Activated CD4-positive, CD25-positive, alpha-beta regulatory T cell treated with anti-CD3 and anti-CD28 coated beads, Interleukin-2, amount 50 U/mL, for 72 hours (primary cell): ENCODE measurements at regions not wholly inside any gene's neighbourhood (a gene's known extent, or its start where the extent isn't known, plus 50 kb on each side); places are given as distances from the start of the nearest gene placed in this dataset.

ENCODE experiments used
- DNase-seq: peaks from one replicate; pipeline ENCODE4 v3.0.0; 2021

DNA sequence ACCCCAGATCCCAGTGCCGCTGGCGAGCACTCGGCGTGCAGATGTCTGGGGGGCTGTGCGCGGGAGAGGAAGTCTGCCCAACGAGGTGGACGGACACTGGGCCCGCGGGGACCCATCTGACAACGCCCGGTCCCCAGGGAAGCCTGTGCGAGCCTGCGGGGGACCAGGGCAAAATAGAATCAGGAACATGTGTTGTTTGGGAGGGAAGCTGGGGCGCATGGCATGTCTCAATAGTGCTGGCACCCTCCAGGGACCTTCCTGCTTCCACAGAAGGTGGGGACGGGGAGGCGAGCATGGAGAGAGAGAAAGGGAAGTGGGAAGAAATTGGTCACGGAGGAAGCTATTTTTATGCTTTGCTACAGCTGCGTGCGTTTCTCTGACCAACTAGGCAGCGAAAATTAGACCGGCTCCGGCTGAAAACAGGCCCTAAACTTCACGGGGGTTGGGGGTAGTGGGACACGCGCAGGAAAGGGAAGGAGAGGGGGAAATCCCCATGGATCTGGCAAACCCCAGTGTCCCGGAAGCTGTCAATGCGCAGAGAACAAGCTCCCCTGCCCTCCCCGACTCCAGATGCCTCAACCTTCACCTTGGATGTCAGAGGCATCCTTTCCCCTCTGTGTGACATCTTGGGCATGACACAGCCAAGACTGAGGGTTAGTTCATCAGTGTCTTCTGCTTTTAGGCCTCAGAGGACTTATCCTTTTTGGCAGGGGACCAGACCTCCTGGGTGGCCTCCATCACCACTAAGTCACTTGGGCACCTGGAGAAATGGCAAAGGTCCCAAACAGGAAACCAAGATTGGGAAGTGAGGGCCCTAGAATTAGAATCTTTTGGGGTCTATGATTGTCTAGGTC, 169.8 kb upstream of the BCOR start:
- DNase-seq: no peak

DNA sequence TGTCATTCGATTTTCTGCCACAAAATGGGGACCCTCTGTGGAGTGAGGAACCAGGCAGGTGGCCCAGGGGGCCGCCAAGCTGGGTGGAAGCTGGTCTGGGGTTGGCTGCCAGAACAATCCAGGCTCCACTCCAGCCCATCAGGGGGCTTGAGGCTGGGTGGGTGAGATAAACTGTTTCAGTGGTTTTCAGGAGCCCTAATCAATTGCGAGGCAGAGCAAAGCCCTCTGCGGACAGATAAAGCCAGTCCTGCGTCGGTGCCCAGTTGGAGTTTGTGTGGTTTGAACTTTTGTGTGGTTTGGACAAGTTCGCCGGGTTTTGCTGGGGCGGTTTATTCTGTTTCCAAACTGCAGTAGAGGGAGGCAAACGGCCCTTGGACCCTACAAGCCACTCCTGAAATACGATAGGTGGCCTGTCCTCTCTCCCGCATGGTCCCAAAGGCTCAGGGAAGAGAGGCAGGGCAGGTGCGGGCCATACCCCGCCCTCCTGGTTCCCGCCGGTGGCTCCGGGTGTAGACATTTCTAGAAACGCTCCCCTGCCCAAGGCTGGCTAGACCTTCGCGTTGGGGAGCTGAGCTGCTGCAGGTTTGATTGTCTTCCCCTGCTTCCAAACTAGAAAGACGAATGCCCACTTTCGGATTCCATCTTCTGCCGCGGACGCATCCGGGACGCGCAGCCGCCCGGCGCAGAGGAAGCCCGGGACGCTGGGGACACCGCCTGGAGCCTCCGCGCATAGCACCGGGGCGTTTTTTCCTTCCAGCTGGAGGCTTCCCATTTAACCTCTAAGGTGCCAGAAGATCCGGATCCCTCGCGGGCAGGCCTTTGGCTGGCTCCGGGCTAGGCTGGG, 169.0 kb upstream of the BCOR start:
- peak; percentile 51 for DNase-seq

DNA sequence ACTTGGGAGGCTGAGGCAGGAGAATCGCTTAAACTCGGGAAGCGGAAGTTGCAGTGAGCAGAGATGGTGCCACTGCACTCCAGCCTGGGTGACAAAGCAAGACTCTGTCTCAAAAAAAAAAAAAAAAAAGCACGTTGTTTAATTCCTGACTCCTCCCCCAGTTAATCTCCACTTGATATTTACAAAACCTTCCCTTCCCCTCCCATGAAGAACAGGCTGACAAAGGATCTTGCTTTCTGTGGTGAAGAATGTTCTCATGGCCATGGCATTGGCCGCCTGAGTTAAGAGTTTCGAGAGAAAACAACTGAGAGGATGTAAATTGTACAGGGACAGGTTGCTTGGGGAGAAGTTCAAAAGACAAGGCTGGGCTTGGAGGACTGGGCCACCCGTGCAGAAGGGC, 168.2 kb upstream of the BCOR start:
- DNase-seq: no peak

DNA sequence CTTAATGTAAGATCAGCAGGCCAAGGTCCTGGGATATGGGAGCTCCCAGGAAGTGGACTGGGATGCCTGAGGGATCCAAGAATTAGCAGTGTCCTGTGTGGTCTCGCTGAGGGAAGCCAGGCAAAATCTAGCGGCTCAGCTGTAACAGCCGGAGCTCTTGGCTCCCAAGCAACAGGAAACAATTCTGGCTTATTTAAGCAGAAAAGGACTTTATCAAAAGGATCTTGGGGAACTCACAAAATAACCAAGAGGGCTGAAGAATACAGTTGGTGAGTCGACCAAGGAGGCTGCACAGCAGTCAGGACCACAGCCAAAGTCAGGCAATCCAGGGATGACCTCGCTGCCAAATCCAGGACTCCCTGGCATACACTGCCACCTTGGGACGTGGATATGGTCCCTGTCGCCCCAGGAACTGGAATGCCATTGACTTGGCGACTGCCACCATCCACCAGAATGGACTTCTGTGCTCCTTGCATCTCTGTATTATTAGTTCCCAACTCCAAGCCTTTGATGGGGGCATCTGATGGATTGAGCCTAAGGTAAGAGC, 165.3 kb upstream of the BCOR start:
- DNase-seq: no peak

DNA sequence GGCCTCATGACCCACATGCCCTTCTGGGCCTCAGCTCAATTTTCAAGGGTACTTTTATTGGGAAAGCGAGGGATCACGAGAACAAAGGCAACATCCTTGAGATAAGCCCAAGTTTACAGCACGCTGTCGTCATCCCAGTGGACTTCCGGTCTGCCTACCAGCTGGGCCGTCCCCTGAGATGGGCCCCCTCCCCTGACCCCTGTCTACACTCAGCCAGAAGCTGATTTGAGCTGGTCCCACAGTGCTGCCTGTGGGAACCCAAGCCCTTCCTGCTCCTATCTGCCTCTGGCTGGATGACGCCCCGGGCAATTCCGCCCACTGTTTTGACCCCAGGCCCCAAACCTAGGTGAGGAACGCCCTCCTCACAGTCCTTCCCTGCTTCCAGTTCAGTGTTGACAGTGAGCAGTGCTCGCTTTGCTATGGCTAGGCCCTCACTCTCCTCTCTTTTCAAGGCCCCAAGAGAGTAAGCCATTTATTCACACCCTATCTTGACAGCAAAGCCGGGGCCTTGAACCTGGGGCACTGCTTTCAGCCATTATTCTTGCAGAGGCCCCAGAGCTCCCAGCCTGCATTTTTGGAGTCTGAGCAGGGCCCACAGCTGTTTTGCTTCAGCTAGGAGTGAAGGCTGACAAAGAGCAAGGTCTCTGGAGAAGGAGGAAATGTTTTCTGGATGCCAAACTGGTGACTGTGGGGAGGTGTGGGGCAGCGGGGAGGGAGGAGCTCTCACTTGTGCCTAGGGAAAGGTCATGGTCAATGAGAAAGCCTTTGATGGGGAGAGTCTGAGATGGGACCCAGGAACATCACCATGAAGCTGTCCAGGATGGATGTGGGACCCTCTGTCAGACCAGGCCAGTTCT, 164.6 kb upstream of the BCOR start:
- DNase-seq: no peak

DNA sequence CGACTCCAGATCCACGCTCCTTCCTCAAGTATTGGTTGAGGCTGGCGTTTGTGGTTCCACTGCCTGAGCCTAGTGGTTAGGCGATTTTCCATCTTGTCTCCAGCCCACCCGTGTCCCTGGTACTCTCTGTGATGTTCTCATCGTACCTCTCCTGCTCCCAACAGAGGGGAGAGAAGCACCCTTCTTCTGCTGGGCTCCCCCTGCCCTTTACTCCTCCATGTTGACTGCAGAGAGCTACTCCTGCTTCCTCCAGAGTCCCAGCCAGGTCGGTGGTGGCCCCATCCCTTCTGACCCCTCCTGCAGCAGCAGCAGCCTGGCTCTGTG, 164.0 kb upstream of the BCOR start:
- no peak for DNase-seq

DNA sequence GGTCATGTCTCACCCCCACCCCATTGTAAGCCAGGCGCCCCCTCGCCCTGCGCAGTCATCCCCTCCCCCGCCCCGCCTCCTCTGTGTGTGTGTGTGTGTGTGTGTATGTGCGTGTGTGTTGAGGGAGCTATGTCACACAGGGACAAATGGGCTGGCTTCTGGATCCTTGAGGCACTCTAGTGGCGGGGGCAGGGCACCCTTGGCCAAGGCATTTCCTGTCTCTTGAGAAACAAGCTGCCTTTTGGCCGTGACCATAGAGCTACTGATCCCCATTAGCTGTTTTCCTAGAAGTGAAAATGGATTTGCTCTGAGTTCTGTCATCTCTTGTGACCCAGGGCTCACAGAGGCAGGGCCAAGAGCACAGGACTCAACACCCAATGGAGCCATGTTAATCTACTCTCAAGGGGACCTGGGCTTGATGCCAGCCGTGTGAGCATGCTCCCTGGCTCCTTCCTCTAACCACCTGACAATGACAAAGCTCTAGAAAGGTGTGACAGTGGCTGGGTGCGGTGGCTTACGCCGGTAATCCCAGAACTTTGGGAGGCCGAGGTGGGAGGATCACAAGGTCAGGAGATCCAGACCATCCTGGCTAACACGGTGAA, 162.5 kb upstream of the BCOR start:
- DNase-seq: no peak

DNA sequence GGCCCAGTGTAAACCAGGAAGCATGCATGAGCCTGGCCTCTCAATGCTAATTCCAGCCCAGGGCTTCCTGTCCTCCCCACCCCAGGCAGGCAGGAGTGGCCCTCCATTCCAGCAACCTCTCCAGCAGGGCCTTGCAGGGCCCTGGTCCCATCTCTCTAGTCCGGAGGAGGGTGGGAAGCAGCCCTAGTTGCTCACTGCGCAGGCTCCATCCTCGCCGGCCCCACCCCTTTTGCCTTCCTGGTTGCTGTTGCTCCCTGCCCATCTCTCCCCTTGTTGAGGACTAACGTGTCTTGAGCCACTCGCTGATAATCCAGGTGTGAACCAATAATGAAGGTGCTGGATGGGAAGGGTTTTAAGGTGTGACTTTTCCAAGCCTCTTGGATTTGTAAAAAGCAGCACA, 161.2 kb upstream of the BCOR start:
- no peak for DNase-seq

DNA sequence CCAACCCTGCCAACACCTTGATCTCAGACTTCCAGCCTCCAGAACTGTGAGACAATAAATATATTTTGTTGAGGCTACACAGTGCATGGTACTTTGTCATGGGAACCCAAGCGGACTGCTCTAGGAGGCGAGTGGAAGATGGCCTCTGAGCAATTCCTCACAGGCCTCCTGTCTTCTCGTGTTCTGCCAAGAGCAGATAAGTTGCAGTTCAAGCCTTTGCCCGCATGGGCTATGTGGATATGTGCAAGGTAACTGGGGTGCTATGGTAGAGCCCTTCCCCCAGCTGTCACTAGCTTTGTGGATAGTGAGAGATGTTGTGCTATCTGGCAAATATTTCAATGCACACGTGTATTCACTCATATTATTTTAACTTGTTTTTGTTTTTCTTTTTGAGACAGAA, 156.0 kb upstream of the BCOR start:
- no peak for DNase-seq

DNA sequence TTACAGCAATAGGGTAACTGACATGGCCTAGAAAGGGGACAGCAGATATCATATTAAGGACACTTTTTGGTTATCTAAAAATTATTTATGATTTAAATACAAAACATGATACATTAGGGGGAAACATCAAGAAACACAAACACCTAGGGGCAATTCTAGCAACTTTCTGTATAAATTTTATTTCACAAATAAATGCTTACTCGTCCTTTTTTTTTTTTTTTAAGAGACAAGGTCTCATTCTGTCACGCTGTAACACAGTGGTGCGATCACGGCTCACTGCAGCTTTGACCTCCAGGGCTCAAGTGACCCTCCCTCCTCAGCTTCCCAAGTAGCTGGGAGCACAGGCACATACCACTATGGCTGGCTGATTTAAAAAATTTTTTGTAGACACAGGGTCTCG, 151.8 kb upstream of the BCOR start:
- no peak for DNase-seq

DNA sequence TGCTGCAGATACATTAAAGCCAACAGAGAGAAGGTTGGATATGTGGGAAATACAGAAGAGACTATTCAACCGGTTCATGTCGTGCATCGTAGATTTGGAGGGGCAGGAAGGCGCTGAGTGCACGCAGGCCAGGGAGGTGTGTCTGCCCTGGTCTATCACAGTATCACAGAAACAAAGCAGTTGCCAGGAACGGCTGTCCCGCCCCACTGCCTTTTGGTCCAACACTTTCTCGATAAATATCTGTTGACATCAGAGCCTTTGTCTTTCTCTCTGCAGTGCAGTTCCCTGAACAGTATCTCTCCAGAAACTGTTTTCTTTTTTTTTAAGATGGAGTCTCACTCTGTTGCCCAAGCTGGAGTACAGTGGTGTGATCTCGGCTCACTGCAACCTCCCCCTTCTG, 151.1 kb upstream of the BCOR start:
- DNase-seq: no peak

DNA sequence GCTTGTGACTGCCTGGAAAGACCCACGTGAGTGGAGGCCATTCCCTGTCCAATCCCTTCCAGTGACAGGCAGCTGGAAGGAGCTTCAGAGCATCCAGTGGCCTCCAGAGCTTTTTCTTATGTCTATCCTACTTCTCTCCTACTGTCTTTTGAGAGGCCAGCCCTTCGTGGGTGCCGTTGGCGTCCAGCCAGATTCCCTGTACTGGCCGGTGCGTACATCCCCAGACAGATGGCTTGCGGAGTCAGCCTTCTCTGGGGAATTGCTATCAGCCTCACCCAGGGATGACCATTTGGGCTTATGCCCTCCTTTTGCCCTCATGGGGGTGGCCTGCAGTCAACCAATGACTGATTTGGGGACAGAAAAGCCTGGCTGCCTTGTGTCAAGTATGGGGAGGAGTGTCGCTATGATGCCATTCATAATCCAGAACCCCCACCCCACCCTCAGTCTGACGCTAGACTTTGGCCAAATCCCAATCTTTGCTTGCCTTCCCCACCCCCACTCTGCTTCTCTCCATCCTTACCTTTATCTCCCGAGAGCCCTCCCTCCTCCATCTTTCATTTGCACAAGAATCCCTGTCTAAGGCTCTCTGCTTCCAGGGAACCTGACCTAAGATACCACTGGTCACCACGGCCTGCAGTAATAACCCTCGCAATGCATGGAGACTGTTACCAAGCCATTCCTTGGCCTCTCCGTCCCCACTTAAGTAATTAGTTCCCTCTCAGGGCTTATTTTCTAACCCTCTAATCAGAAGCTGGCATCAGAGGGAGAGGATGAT, 150.3 kb upstream of the BCOR start:
- DNase-seq: no peak

DNA sequence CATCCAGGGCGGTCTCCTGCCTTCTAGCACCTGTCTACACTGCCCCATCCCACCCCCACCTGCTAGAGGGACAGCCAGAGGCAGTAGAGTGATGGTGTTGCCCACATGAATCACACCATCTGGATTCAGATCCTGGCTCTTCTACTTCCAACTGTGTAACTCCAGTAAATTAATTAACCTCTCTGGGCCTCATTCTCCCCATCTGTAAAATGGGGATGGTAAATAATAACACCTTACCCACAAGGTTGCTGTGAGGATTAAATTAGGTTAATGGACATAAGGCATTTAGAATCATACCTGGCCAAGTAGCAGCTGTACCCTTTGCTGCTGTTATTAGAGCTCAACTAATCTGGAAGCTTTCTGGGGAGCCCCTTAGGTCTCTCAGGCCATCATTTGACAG, 149.6 kb upstream of the BCOR start:
- no peak for DNase-seq

DNA sequence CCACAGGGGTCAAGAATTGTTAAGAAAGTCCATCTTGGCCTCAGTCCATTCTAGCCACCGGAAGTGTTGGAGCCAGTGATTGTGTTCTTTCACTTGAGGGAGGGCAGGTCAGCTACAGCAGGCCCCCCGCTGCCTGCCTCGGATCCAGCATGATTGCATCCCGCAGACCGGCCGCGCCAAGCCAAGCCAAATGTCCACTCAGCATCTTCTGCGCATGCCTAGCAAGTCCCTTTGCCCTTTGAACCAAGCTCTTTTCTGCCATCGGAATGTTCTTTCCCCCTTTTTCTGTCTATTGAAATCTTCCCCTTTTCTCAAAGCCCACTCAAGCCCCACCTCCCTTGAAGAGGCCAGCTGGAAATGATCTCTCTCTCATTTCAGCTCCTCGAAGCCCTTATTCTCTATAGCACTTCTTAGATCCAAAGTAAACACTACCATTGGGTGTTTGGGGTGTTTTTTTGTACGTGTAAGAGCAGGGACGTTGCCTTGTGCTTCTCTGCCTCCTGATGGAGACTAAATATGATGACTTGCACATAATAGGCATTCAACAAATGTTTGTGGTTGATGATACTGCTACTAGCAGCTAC, 147.8 kb upstream of the BCOR start:
- no peak for DNase-seq

DNA sequence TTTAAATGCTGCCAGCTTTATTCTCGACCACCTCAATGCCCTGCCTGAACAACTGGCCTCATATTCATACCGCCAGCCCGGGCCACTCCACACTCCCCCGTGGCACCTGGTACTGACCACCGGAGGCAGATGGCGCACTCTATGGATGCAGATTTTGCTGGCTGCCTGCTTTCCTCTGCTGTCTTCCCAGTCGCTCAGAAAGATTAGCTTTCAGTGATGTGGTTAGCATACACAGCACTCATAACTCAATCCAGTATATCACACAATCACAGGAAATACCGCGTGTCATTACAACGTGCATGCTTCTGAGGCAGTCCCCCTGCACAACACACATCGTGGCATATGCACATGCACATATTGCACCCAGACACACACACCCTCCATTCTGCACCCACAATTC, 147.2 kb upstream of the BCOR start:
- no peak for DNase-seq

DNA sequence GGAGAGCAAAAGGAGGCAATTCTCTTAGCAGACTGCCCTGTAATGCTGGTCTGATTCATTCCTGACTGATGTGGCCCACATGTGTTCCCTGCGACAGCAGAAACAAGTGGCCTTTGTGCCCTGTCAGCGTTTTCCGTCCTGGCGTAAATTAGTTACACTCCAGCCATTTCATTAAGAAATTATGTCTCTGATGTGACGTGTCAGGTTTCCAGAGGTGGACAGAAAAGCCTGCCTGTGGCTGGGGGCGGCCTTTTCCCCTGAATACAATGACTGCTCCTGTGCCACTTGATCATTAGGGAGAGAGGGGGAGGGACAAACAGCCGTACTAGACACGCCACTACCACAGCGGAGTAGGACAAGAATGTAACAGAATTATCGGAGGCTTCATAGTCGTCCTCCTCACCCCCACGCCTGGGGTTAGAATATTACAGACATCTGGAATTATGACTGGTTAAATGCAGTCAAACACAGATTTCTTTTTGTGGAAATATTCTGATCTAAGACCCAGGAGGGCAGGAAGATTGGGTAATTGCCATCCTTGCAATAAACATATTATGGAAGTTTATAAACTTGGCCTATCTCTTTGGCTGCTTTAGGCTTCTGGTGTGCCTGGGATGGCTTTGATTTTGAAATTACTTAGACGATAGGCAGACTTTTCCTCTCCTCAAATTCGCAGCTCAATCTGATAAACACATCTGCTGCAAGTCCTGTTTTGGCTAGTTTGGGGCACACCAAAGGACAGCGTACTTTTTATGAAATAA, 146.2 kb upstream of the BCOR start:
- DNase-seq: no peak

DNA sequence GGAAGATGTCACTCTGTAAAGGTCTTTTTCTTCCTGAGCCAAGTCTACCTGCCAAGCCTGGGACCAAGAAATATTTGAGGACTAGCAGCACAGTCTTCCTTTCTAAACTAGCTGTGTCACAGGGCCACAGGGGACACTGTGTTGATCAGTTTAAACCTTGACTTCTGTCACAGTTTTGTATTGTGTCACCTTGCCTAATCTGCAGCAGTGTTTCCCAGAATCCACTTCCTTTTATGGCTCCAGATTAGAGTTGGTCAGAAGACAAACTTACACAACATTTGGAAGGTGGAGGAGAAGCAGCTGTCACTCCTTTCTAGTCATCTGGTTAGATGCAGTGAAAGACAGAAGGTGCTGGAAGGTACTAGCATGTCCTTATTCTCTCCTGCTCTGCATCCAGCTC, 143.1 kb upstream of the BCOR start:
- DNase-seq: no peak

DNA sequence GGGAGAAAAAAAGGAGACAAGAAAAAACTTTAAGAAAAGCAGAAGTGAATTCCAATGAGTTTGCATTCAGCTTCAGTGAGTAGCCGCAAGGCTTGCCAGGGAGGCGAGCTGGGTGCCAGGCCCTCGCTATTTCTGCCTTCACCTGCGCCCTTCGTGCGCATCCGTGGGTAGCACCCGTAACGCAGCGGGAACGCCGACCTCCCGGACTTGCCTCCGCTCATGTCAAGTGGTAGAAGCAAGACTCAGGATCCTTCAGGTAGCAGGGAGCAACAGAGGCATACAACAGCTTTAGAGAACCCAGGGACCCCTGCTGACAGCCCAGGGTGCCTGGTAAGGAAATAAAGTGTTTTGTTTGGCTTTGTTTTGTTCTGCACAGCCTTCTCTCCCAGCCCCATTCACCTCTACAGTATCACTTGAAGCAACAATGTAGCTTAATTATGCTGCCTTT, 140.0 kb upstream of the BCOR start:
- DNase-seq: no peak

DNA sequence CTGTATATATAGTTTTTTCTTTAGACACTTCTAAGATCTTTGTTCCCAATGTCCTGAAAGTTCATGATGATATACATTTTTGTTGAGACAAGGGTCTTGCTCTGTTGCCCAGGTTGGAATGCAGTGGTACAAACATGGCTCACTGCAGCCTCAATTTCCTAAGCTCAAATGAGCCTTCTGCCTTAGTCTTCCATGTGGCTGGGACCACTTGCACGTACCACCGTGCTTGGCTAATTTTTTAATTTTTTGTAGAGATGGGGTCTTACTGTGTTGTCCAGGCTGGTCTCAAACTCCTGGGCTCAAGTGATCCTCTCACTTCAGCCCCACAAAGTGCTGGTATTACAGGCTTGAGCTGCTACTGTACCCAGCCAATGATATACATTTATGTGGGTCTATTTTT, 132.9 kb upstream of the BCOR start:
- DNase-seq: no peak

DNA sequence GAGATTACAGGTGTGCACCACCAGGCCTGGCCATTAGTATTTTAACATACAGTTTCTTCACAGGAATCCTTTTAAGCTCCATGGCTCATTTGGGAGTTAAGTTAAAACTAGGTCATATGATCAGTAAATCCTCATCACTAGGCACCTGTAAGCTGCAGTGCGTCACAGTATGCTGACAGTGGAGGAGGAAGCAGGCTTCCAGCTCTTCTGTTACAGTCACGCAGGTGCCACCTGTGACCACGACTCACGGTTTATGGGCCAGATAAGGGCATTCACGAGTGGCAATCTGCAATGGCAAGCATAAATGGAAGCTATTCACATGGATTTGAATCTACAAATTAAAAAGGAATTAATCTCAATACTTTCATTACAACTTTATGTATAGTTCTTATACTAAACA, 129.4 kb upstream of the BCOR start:
- no peak for DNase-seq

DNA sequence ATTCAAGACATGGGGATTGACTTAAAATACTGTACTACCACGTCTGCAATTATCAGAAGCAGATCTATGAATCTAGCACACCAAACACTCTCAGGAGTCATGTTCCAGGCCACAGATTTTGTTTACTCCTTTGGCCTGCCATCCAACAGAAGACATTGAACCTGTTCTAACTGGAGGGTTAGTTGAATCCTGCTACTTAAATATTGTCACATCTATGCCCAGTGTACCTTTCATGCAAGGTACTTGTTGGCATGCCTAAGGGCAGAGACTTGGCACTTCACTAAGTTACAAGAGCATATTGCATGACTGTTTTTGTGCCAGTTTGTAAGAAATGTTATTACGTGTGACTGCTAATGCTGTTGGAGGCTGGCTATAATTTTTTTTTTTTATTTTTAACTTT, 126.9 kb upstream of the BCOR start:
- no peak for DNase-seq
